HepG2 (cell line): ENCODE measurements at regions not wholly inside any gene's neighbourhood (a gene's known extent, or its start where the extent isn't known, plus 50 kb on each side); places are given as distances from the start of the nearest gene placed in this dataset.

Source experiments
- ATAC-seq: fragments of 200-7000 bp; cut with Tn5 transposase; 3 replicates; pipeline ENCODE4 v1.9.1; 2020; ENCODE audit warnings: mild to moderate bottlenecking, moderate library complexity
- BruUV-seq: library from RNA; stranded (reverse); fragments of 400-500 nt; replicated peaks from 2 replicates; lab custom pipeline; 2021; lab: Mats Ljungman, UMichigan
- CTCF ChIA-PET: fragments of 300-600 bp; formaldehyde crosslinking; extraction: SDS; loops from one replicate; lab custom pipeline; 2021; ENCODE audit warnings: low total read pairs, inconsistent platforms, low intra/inter-chr PET ratio; lab: Yijun Ruan, JAX
- POLR2A ChIA-PET: fragments of 350-600 bp; sonication (Branson Sonifier 250); formaldehyde crosslinking; loops from one replicate; lab custom pipeline; 2020; ENCODE audit warnings: antibody characterized with exemption, inconsistent platforms; lab: Yijun Ruan, JAX
- DNase-seq: peaks from one replicate; pipeline ENCODE4 v3.0.0-alpha.2; 2015; ENCODE audit warnings: low spot score
- FAIRE-seq: peaks from 3 replicates; lab custom pipeline; 2011; peaks lifted over from hg19 to GRCh38; lab: Jason Lieb, UNC
- H2AFZ ChIP-seq: one replicate; pipeline ENCODE4 v1.6.1; 2011; ENCODE audit warnings: low read length, inconsistent platforms
- H3K27ac ChIP-seq: fragments of 300-600 bp; 3 replicates; pipeline ENCODE4 v1.8.0; 2011; ENCODE audit warnings: mixed run types, mild to moderate bottlenecking, mixed read lengths, low read length, inconsistent platforms; ENCODE audit not compliant: insufficient read depth; ENCODE audit errors: extremely low read length
- H3K27me3 ChIP-seq, 2 experiments: fragments of 200-600 bp in 1 of 2; 2 replicates in 1 of 2; 3 replicates in 1 of 2; pipeline versions ENCODE4 v1.6.0 to v1.8.0; 2011; ENCODE audit warnings: low read length in 2 of 2, mild to moderate bottlenecking in 2 of 2, moderate library complexity in 2 of 2, inconsistent platforms in 1 of 2; ENCODE audit not compliant: insufficient read depth in 2 of 2, control insufficient read depth in 1 of 2
- H3K36me3 ChIP-seq, 2 experiments: fragments of 200-600 bp in 1 of 2; replicated peaks in 1 of 2; 2 replicates in 1 of 2; 3 replicates in 1 of 2; pipeline versions ENCODE4 v1.5.1 to v1.8.0; 2011; ENCODE audit warnings: low read length in 2 of 2, inconsistent platforms in 1 of 2; ENCODE audit not compliant: insufficient read depth in 2 of 2, control insufficient read depth in 1 of 2
- H3K4me1 ChIP-seq: 2 replicates; pipeline ENCODE4 v1.5.1; 2012; ENCODE audit warnings: low read length, inconsistent platforms; ENCODE audit not compliant: insufficient read depth
- H3K4me2 ChIP-seq: 2 replicates; pipeline ENCODE4 v1.6.0; 2011; ENCODE audit warnings: low read depth, low read length, inconsistent platforms
- H3K4me3 ChIP-seq, 3 experiments: fragments of 200-600 bp in 1 of 3; sonication (generic), shearing (Covaris generic) in 1 of 3; replicated peaks in 1 of 3; 2 replicates each; pipeline ENCODE4 v1.5.1; 2011 to 2016; ENCODE audit warnings: low read length in 3 of 3, inconsistent platforms in 2 of 3, low read depth in 2 of 3, mild to moderate bottlenecking in 2 of 3, control low read depth in 1 of 3, mixed read lengths in 1 of 3; ENCODE audit not compliant: insufficient read depth in 1 of 3
- H3K79me2 ChIP-seq: one replicate; pipeline ENCODE4 v1.6.1; 2011; ENCODE audit warnings: low read length, inconsistent platforms; ENCODE audit not compliant: insufficient read depth
- H3K9ac ChIP-seq: 2 replicates; pipeline ENCODE4 v1.6.0; 2011; ENCODE audit warnings: mild to moderate bottlenecking, low read depth, low read length, inconsistent platforms; ENCODE audit not compliant: insufficient read depth
- H3K9me3 ChIP-seq: 2 replicates; pipeline ENCODE4 v1.5.1; 2012; ENCODE audit warnings: mild to moderate bottlenecking, low read length
- H4K20me1 ChIP-seq: 2 replicates; pipeline ENCODE4 v1.6.0; 2011; ENCODE audit warnings: inconsistent platforms, mild to moderate bottlenecking, low read length, moderate library complexity; ENCODE audit not compliant: insufficient read depth
- ATAD3A ChIP-seq: sonication (generic); formaldehyde crosslinking; IDR thresholded peaks from 2 replicates; pipeline ENCODE4 v1.4.0; 2020; ENCODE audit warnings: missing genetic modification reagents
- ATF6 ChIP-seq: sonication (generic); formaldehyde crosslinking; conservative IDR thresholded peaks from 2 replicates; pipeline ENCODE4 v1.4.0; 2020; ENCODE audit warnings: missing genetic modification reagents
- BATF2 ChIP-seq: sonication (generic); formaldehyde crosslinking; IDR thresholded peaks from 2 replicates; pipeline ENCODE4 v1.8.0; 2022; ENCODE audit warnings: mild to moderate bottlenecking, missing genetic modification reagents, moderate library complexity
- EZH2 ChIP-seq: conservative IDR thresholded peaks from 2 replicates; pipeline ENCODE4 v1.6.1; 2012; ENCODE audit warnings: mild to moderate bottlenecking, low read depth, low read length, moderate library complexity
- FOXA3 ChIP-seq: IDR thresholded peaks from 2 replicates; pipeline ENCODE4 v1.6.1; 2016; ENCODE audit warnings: missing genetic modification reagents, missing compliant biosample characterization
- FOXK2 ChIP-seq: fragments of 450-650 bp; IDR thresholded peaks from 2 replicates; pipeline ENCODE4 v1.6.1; 2016
- FOXP4 ChIP-seq: sonication (generic); formaldehyde crosslinking; IDR thresholded peaks from 2 replicates; pipeline ENCODE4 v1.4.0; 2020; ENCODE audit warnings: missing genetic modification reagents
- MLLT10 ChIP-seq: sonication (generic); formaldehyde crosslinking; IDR thresholded peaks from 2 replicates; pipeline ENCODE4 v1.4.0; 2020; ENCODE audit warnings: missing genetic modification reagents
- NFIB ChIP-seq: sonication (generic); formaldehyde crosslinking; IDR thresholded peaks from 2 replicates; pipeline ENCODE4 v1.9.0; 2021; ENCODE audit warnings: missing genetic modification reagents, mild to moderate bottlenecking, borderline replicate concordance
- NR2F2 ChIP-seq: IDR thresholded peaks from 2 replicates; pipeline ENCODE4 v1.6.1; 2012; ENCODE audit warnings: low read depth, inconsistent platforms, borderline replicate concordance
- RFXANK ChIP-seq: IDR thresholded peaks from 2 replicates; pipeline ENCODE4 v1.6.1; 2016
- SALL2 ChIP-seq: sonication (generic); formaldehyde crosslinking; IDR thresholded peaks from 2 replicates; pipeline ENCODE4 v1.8.1; 2023; ENCODE audit warnings: mild to moderate bottlenecking, missing genetic modification reagents, inconsistent platforms
- ZBTB3 ChIP-seq: sonication (generic); formaldehyde crosslinking; IDR thresholded peaks from 2 replicates; pipeline ENCODE4 v1.4.0; 2020; ENCODE audit warnings: low read depth, mild to moderate bottlenecking, moderate library complexity, missing genetic modification reagents, borderline replicate concordance
- ZBTB38 ChIP-seq: sonication (generic); formaldehyde crosslinking; IDR thresholded peaks from 2 replicates; pipeline ENCODE4 v1.5.1; 2020; ENCODE audit warnings: mild to moderate bottlenecking, missing genetic modification reagents
- ZFP37 ChIP-seq: sonication (generic); formaldehyde crosslinking; IDR thresholded peaks from 2 replicates; pipeline ENCODE4 v1.4.0; 2020; ENCODE audit warnings: missing genetic modification reagents, borderline replicate concordance
- ZMYM4 ChIP-seq: sonication (generic); formaldehyde crosslinking; IDR thresholded peaks from 2 replicates; pipeline ENCODE4 v1.8.1; 2023; ENCODE audit warnings: mild to moderate bottlenecking, missing genetic modification reagents
- ZNF317 ChIP-seq: sonication (generic); formaldehyde crosslinking; IDR thresholded peaks from 2 replicates; pipeline ENCODE4 v1.5.0; 2020; ENCODE audit warnings: mild to moderate bottlenecking, missing genetic modification reagents
- ZNF503 ChIP-seq: sonication (generic); formaldehyde crosslinking; IDR thresholded peaks from 2 replicates; pipeline ENCODE4 v1.4.0; 2020; ENCODE audit warnings: missing genetic modification reagents
- ZNF572 ChIP-seq: sonication (generic); formaldehyde crosslinking; IDR thresholded peaks from 2 replicates; pipeline ENCODE4 v1.5.1; 2020; ENCODE audit warnings: mild to moderate bottlenecking, missing genetic modification reagents
- ZNF850 ChIP-seq: sonication (generic); formaldehyde crosslinking; conservative IDR thresholded peaks from 2 replicates; pipeline ENCODE4 v1.9.0; 2021; ENCODE audit warnings: mild to moderate bottlenecking, missing genetic modification reagents
- WGBS: methylation state at CpG from one replicate; pipeline ENCODE4 v1.1.6; 2017; ENCODE audit warnings: low lambda C conversion rate; 5-methylcytosine and 5-hydroxymethylcytosine counted together
- in situ Hi-C: cut with HindIII; loops from 2 replicates; pipeline ENCODE4 v1.10.0; 2017; ENCODE audit warnings: low pct_unique_long_range_greater_than_20kb; ENCODE audit not compliant: extremely low pct_ligation_motif_present
- intact Hi-C: fragments of 100-400 bp; cut with micrococcal nuclease; formaldehyde crosslinking; loops from one replicate; pipeline ENCODE4 v1.10.0; 2022; ENCODE audit not compliant: unreplicated experiment

- TF ChIP-seq MLLT10 (CRISPR knock-in tag) (no peak), ZMYM4 (no peak), ZNF850 (CRISPR knock-in tag) (no peak), ZNF572 (CRISPR knock-in tag) (no peak)
Observed at GRCh38 chrX:43002526-43003203, 224.7 kb upstream of the PPP1R2C start (continued).

- H4K20me1 ChIP-seq = no peaks in the 10 kb centered on the region
- no peak overlapping the region for H3K4me3 ChIP-seq
- H3K4me2 ChIP-seq = no peak overlapping the region
- no peaks in the 10 kb centered on the region for H3K36me3 ChIP-seq
- no peaks in the 10 kb centered on the region for H3K4me1 ChIP-seq
- DNase-seq (no peak), FAIRE-seq (no peak), ATAC-seq (no peak)
- intact Hi-C loops (no loop called here), in situ Hi-C loops (no loop called here)
- H3K27ac ChIP-seq = no peak overlapping the region
- CTCF ChIA-PET = no interaction called here
- no TSS peak for BruUV-seq
- H3K9ac ChIP-seq = no peak overlapping the region
- no peaks in the 10 kb centered on the region for H3K79me2 ChIP-seq
- H3K27me3 ChIP-seq = no peaks in the 10 kb centered on the region
- WGBS = 42% methylated on average over 3 of the region's 3 CpGs
- H3K9me3 ChIP-seq = no peaks in the 10 kb centered on the region
- no peak overlapping the region for H2AFZ ChIP-seq
- POLR2A ChIA-PET = no interaction called here
- TF ChIP-seq BATF2 (CRISPR knock-in tag) (no peak), NR2F2 (no peak), FOXK2 (no peak), SALL2 (CRISPR knock-in tag) (no peak), FOXP4 (CRISPR knock-in tag) (no peak), NFIB (CRISPR knock-in tag) (no peak), ZBTB38 (CRISPR knock-in tag) (no peak), EZH2 (no peak), ZNF503 (no peak), ZBTB3 (no peak), ZFP37 (CRISPR knock-in tag) (no peak), ATAD3A (no peak), FOXA3 (CRISPR knock-in tag) (no peak), RFXANK (no peak), ATF6 (CRISPR knock-in tag) (no peak), ZNF317 (CRISPR knock-in tag) (no peak)
Observed at GRCh38 chrX:43003204-43003565, 225.2 kb upstream of the PPP1R2C start.
